LNCAP (cell line): ENCODE measurements at regions not wholly inside any gene's neighbourhood (a gene's known extent, or its start where the extent isn't known, plus 50 kb on each side); places are given as distances from the start of the nearest gene placed in this dataset.

ENCODE experiments used
- CTCF ChIP-seq: fragments of 450-650 bp; IDR thresholded peaks from 2 replicates; pipeline ENCODE4 v1.5.1; 2017; ENCODE audit warnings: mild to moderate bottlenecking

DNA sequence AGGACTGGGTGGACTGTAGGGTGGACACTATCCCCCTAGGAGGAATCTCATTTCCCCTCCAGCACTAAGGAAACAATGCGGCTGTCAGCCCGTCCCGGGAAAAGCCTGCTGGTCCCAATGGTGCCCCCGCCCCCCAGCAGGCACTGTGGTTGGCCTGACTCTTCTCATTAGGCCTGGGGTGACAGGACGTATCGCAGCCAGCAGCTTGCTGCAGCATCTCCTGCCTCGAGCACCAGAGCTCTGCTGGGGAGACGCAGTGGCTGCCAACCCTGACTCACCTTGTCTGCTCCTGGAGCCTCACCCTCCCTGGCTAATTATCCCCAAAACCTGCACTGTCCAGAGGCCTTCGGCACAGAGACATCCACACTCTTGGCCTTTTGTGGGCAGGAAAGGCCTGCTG is 115.1 kb upstream of the GJB5 start:
- no peak for TF ChIP-seq CTCF

DNA sequence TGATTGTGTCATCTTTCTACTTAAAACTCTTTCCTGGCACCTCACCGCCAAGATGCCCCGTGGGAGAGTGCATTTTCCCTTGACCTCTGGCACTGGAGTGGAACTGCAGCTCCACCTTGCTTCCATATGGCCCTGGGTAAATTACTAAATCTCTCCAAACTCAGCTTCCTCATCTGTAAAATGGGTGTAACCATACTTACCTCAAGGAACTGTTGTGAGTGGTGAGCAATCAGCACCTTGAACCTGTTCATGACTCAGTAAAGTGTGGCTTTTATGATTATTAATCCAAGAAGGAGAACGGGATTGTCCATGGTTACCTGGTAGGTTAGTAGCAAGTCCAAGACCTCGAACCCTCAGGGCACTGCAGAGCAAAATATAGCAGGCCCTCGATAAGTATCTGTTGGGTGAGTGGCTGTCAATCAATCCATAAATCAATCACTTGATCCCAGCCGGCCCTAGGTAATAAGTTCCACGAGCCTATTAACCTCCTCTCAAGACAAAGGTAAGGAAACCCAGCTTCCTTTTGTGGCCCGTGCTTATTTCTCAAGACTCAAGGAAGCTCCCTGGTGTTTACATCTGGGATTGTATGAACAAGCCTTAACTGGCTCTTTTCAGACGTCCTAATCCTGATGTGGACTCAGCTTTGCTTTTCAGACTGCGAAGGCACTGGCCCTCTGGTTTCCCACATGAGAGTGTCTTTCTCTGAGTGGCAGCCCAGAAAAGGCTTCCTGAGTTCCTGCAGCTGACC is 114.0 kb upstream of the GJB5 start:
- TF ChIP-seq CTCF = no peak

DNA sequence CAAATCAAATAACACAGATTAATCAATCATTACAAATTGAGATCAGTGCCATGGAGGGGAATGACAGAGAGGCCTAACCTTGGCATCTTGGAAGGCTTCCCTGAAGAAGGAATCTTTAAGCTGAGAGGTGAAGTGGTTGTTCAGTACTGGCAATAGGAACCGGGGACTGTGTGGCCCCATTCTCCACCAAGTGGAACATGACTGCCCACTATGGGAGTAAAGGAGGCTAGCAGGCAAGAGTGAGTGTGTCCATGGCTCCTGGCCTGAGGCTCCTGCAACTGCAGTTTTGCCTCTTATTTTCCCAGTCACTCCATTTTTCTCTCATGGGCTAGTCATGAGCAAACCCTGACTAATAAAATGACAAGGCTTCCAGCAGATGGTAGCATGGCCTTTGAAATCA is 112.2 kb upstream of the GJB5 start:
- TF ChIP-seq CTCF = no peak

- no peak for TF ChIP-seq CTCF
Measured at GRCh38 chr1:34645109-34645688, 109.6 kb upstream of the GJB5 start.

DNA sequence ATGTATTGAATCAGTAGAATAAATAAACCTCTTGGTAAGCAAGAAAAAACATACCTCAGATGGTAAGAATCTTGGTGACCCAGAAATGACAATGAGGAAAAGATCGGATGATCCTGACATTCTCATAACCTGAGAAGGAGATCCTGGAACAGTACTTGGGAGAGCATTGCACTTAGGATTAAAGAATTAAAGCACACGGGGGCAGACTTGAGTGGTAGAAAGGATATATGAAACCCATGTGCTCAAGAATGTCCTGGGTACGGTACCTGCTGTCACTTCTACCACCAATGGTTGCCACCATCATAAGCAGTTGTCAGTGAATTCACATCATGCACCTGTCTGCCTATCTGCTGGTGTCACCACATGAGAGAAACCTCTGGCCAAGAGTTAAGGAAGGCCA is 108.9 kb upstream of the GJB5 start:
- no peak for TF ChIP-seq CTCF

GRCh38 chr1:34648501-34648900 is 106.3 kb upstream of the GJB5 start:
- TF ChIP-seq CTCF = no peak

DNA sequence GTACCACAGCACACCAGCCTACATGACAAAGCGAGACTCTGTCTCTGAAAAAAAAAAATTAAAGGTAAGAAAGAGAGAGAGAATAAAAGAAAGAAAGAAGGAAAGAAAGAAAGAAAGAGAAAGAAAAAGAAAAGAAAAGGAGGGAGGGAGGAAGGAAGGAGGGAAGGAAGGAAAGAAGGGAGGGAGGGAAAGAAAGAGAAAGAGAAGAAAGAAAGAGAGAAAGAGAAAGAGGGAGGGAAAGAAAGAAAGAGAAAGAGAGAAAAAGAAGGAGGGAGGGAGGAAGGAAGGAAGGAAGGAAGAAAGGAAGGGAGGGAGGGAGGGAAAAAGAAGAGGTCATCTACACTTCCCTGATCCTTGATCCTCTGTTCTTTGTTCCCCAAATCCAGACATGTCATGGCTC is 104.8 kb upstream of the GJB5 start:
- no peak for TF ChIP-seq CTCF
